IPS DF 4.7 (cell line): ENCODE measurements at regions not wholly inside any gene's neighbourhood (a gene's known extent, or its start where the extent isn't known, plus 50 kb on each side); places are given as distances from the start of the nearest gene placed in this dataset.

Experiments
- DNase-seq: peaks from one replicate; pipeline ENCODE4 v3.0.0-alpha.2; 2013; ENCODE audit warnings: low spot score; ENCODE audit errors: extremely low read depth

DNA sequence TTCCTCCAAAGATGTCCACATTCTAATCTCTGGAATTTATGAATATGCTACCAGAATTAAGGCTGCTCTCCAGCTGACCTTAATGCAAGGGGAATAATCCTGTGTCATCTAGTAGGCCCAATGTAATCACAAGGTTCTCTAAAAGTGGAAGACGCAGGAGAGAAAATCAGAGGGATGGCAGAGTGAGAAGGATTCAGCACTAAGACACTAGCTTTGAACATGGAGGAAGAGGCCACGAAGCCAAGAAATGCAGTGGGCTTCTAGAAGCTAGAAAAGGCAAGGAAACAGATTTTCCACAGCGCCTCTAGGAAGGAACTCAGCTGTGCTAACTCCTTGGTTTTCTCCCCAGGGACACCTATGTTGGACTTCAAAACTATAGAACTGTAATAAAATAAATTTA, 240.7 kb upstream of the TRAM1L1 start:
- no peak for DNase-seq

DNA sequence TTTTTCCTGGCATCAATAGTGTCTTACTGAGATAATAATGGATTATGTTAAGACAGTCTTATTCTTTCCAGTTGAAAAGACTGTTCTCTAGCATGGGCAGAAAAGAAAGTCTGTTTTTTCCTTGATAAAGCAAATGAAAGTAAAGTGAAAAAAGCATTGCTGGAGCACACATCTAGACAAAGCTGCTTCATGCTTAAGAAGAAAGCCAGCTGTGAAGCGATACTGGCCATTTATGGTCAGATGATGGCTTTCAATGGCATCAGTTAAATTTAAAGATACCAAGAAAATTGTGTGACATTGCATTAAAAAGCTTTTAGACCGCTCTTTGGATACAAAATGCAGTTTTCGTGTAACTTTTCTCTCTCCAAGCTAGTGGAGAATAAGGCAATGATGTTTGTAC, 242.1 kb upstream of the TRAM1L1 start:
- no peak for DNase-seq

DNA sequence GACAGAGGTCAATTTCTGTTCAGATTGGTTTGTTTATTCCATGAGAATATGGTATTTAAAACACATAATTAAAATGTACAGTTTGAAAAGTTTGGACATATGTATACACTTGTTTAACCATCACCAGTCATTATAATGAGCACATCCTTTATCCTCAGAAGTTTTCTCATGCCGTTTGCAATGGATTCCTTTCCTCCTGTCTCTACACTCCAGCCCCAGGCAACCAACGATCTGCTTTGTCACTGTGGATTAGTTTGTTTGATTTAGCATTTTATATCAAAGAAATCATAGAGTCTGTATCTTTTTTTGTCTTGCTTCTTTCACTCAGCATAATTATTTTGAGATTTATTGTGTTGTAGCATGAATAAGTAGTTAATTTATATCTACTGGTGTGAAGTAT, 243.0 kb upstream of the TRAM1L1 start:
- DNase-seq = no peak

DNA sequence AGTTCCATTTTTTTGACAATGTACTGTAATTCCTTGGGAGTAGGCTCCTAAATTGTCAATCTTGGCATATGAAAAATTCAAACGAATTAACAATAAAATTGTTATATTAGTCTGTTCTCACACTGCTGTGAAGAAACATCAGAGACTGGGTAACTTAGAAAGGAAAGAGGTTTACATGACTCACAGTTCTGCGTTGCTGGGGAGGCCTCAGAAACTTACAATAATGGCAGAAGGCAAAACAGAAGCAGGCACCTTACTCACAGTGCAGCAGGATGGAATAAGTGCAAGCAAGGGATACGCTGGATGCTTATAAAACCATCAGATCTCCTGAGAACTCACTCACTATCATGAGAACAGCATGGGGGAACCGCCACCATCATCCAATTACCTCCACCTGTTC, 246.4 kb upstream of the TRAM1L1 start:
- DNase-seq = no peak

DNA sequence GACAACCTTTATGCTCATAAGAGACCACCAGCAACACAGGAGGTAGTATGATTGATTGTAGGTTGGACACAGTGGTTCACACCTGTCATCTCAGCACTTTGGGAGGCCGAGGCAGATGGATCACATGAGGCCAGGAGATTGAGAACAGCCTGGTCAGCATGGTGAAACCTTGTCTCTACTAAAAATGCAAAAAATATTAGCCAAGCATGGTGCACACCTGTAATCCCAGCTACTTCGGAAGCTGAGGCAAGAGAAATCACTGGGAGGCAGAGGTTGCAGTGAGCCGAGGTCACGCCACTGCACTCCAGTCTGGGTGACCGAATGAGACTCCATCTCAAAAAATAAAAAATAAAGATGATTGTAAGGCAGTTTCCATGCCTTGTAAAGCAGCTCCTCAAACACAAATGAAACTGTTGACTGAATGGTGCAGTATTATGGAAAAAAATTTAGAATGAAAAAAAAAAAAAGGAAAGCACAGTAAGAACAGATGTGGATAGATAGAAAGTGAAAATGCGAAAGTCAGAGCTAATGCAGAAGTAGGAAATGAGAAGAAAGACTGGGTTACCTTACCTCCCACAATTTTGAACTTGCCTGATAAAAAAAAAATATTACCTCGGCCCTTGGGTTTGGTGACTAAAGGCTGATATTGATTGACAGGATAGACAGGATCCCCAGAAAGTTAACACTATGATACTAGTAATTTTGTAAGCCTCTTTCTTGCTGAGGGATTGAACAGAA, 249.2 kb upstream of the TRAM1L1 start:
- DNase-seq = no peak

DNA sequence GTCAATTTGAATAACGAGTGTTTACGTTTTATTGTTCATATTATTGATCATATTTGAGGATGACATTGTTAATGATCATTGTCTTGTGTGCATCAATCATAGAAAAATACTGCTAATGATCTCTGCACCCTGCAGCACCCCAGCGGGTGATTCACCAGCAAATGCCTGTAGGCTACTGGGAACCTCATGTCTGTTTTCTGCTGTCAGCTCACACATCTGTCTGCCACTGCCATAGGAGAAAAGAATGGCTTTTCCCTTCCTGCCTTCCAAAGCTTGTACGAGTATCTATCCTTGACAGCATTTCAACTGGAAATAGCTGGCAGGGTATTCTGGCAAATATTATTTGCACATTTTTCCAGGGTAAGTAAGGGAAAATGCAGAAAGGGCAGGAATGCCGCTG, 272.1 kb upstream of the TRAM1L1 start:
- no peak for DNase-seq

DNA sequence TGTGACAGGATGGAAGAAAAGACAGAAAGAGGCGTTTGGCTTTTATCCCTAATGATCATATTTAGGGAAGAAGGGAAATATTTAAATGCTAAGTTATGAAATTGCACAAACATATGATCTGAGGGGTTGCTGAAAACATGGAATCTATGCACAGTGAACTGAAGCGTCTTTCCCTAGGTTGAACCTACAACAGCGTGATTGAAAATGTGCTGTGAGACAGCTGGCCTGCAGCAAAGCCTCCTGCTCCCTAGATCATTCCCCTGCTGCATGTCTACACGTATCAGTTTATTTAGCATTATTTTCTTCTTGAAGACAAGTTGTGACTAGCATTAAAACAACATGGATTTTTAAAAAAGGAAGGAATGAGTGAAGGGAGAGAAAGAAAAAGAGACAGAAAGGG, 272.5 kb upstream of the TRAM1L1 start:
- no peak for DNase-seq

DNA sequence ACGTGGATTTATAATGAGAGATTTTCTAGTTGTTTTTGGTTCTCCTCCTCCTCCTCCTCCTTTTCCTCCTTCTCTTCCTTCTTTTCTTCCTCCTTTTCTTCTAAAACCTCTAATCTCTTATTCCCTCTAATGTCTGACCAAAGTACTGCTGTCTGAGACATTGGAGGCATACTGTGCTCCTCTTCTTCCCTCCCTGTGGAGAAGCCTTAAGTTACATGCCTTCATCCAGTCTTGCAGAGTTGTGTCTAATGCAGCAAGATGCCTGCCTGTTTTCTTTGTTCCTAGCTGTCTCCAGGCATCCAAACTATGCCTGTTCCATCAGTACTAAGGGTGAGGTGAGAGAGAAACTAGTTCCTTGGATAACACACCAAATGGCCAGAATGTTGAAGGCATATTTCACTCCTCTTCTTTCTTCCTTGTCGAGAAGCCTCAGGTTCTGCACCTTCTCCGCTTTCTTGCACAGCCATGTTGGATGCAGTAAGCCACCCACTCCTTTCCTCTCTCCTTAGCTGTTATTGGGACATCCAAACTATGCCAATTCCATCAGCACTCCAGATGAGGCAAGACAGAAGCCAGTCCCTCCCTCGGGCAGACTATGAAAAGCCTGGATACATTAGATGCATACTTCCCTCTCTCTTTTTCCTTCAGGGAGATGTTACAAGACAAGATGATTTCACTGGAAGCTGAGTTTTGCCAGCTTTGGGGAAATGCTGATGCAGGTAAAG, 285.7 kb upstream of the TRAM1L1 start:
- no peak for DNase-seq

DNA sequence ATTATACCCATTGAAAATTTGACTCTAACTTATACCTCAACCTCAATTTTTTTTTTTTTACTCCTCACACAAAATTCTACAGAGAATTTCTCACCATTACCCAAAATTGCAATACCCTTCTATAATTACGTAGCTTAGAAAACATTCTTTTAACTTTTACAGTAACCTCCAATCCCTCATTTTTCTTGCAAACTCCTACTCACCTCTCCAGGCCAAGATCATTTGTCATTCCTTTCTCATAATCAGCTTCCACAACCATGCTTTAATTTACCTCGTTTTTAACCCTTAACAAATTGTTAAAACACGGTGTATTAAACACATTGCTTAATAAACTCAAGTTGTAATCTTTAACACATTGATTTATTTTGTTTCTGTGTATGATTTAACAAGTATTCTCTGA, 289.7 kb upstream of the TRAM1L1 start:
- DNase-seq = no peak

DNA sequence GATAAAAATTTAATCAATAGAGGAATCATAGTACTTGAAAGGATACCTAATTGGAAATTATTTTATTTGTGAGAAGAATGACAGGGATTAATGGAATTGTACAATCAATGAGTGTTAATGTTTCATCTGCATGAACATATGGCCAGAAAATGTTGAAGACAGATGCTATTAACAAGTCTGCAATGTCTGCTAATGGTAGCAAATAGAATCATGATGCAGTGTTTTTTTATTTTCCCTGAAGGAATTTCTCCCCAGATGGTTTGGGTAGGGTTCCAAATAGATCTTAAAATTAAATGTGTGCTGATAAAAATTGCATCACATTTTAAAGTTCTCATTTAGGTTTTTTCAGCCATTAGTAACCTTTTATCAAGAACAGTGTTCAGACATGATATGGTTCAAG, 291.3 kb upstream of the TRAM1L1 start:
- DNase-seq = no peak

DNA sequence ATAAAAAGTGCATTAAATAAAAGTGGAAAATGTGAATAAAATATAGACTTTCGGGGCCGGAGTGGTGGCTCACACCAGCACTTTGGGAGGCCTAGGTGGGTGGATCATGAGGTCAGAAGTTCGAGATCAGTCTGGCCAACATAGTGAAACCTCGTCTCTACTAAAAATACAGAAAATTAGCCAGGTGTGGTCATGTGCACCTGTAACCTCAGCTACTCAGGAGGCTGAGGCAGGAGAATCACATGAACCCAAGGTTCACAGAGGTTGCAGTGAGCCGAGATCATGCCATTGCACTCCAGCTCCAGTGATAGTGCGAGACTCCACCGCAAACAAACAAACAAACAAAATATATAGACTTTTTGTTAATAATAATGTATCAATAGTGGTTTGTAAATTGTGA, 293.6 kb upstream of the TRAM1L1 start:
- no peak for DNase-seq

DNA sequence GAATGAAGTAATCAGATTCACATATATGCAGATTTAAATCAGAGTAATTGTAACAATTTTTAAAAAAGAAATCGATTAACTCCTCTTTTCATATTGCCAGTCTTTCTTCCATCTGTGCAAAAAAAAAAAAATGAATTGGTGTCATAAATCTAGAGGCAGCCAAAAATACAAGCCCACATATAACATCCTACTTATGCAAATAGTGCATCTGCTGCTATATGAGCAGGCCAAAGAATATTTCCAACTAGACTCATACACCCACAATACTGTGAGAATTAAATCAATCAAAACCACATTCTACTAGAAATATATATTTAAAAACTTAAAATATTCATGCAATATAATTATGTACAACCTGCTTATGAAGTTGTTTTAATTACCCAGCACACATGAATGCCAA, 298.1 kb upstream of the TRAM1L1 start:
- DNase-seq = no peak

DNA sequence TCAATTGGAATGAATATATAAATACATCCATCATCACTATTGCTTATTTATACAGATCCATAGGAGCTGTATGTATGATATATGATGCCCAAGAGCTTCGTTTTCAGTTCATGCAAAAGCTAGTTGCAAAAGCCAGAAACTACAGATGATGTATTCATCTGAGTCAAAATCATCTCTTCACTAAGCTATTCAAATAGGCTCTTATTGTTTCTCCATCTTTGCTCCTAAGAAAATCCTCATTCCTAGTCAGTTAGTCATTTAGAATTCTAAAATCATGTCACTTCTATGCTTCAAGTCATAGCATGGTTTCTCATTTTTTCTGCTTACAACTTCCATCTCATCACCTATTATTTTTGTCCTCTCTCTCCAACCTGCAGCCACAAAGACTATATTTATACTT, 300.1 kb upstream of the TRAM1L1 start:
- no peak for DNase-seq

DNA sequence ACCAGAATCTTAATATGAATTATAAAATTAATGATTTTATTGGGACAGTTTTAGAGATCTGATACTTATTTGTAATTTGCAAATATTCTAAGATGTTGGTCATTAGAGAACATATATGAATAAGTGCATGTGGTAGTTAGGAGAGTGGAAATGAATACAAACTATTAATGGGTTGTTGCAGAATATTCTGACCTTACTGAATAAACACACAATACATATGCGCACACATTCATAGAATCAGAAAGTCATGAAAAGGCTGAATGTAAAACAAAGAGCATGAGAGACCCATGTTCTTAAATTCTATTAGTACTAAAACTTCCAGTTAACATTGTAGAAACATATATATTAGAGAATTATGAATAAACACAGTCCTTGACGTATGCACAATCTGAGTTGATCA, 301.7 kb upstream of the TRAM1L1 start:
- DNase-seq = no peak

DNA sequence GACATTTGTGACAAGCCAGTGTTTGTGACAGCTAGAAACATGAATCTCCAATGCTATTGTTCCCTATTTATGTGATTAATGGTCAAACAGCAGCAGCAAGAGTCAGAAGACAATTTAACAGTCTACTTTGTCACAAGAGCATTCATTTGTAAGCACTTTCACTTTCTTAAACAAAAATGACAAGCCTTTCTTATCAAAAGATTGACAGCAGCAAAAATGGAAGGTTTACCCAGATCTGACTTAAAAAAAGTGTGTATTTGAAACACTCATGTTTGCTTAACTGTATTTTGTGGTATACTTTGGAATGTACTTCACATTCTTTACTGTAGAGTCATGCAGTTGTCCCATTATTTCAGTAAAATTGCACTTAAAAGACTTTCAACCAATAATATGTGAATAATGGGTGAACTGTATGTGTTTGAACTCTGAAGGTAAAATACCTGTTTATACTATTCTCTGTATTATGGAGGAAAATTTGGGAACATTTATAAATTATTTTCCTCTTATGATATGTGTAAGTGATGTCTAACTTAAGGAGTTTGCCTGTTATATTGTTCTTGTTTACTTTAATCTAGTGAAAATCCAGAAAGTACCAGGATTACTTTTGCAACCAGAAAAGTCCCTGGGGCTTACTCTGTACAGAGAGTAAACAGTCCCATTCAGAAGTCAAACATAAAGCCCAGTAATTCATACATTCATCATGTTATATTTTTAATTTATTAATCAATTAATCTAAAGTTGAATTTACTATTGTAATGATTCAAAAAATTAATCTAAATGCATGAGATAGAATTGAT, 314.9 kb upstream of the TRAM1L1 start:
- DNase-seq = no peak

DNA sequence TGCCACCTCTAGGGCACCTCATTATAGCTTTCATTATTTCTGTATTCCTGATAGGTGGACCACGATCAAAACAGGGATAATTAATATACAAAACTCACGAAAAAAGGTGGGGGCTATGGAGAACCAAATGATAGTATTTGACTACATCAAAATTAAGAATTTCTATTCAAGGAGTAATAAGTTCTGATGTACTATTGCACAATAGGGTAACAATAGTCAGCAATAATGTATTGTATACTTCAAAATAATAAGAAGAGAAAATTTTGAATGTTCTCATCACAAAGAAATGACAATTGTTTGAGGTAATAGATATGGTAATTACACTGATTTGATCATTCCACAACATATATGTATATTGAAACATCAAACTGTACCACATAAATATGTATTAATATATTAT, 327.3 kb upstream of the TRAM1L1 start:
- DNase-seq = no peak

DNA sequence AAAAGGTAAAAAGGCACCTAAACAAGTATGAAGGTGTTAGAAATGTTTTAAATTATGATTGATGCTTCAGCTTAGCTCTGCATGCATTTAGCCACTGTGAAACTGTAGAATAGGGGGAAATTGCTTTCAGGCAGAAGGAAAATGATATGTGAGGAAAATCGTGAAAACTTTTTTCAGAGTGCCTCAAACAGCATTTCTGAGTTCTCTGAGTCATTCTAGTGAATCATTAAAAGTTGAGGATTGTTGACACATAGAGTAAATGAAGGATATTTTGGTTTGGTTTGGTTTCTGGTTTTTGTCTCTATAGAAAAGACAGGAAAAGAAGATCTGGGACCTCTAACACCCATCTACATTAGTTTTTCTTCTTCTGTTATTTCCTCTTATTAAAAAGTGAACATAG, 332.5 kb upstream of the TRAM1L1 start:
- DNase-seq = no peak

DNA sequence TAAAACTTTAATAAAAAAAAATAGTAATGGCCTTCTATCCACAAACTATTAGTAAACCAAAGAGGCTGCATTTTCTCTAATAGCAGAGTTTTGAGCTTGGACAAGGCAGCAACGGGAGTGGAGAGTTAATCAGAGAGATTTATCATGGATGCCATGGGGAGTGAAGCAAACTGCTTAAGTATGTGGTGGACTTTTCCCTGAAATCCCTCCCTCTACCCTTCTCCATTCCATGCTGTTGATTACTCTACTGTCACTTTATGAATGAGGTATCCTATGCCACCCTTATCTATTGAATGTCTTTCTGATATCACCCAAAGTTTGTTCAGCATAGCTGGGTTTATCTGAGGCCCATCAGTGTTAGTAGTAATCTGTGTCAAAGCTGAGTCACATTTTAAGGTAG, 335.6 kb upstream of the TRAM1L1 start:
- no peak for DNase-seq

DNA sequence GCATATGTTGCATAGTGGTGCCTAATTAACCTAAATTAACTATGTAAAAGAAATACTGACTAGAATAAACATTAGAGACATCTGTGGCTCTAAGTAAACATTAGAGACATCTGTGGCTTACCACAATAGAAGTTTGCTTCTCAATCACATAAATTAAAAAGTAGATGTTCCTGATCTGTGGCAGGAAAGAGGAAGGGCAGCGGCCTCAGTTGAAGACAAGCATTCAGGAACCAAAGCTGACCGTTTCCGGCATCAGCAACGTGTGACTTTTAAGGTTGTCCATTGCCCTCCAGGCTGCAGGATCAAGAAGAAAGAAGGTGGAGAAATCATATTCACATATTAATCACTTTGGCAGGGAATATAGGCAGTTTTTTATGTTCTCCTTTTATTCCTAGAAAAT, 336.3 kb upstream of the TRAM1L1 start:
- no peak for DNase-seq

DNA sequence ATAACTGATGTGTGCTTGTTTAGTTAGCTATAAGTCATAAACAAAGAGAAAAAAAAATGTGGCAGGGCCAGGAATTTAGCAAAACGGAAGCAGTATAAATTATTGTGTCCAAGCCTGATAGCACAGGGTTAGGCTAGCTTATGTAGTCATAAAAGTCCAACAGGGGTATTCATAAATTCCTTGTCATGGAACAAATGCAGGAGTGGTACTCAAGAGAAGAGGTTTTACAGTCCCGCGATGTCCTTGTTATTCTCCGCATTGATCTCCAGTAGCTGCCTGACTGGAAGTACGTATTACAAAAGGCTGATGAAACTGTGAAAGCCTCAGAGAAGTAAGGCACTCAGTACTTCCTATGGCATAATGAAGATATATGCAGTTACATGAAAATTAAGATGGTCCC, 336.9 kb upstream of the TRAM1L1 start:
- no peak for DNase-seq

DNA sequence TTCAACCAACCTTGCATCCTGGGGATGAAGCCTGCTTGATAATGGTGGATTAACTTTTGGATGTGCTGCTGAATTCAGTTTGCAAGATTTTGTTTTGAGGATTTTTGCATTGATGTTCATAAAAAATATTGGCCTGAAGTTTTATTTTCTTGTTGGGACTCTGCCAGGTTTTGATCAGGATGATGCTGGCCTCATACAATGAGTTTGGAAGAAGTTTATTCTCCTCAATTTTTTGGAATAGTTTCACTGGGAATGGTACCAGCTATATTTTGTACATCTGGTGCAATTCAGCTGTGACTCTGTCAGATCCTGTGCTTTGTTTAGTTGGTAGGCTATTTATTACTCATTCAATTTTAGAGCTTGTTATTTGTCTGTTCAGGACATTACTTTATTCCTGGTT, 340.3 kb upstream of the TRAM1L1 start:
- DNase-seq = no peak

DNA sequence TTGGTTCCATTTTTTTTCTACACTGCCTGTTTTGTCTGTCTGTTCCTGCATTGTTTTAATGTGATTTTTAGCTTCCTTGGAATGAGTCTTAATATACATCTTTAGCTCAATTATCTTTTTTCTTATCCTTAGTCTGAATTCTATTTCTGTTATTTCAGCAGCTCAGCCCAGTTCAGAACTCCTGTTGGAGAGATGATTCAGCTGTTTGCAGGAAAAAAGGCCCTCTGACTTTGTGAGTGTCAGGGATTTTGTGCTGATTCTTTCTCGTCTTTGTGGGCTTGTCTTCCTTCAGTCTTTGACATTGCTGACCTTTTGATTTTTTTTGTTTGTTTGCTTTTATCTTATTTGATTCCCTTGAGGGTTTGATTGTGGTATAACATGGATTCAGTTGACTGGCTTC, 343.2 kb upstream of the TRAM1L1 start:
- DNase-seq = no peak

DNA sequence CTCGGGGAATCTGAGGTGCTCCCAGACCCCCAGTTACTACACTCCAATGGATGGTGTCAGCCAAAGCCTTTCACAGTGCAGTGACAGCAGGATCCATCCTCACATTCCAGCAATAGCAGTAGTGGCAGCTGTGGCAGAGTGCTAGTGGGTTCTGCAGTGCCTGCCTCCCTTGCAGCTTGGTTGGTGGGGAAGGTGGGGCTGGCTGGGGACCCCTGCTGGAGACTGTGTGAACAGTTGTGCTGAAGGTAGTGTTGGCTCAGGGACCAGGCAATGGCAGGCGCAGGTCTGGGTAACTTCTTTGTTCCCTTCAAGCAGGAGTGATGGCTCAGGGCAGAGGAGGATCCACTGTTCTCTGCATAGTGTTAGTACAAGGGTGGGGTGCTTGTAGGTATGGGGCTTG, 343.7 kb upstream of the TRAM1L1 start:
- DNase-seq = no peak
